HUDEP-2 (cell line): ENCODE measurements at regions not wholly inside any gene's neighbourhood (a gene's known extent, or its start where the extent isn't known, plus 50 kb on each side); places are given as distances from the start of the nearest gene placed in this dataset.

ENCODE experiments used
- DNase-seq, 76 experiments: peaks; one replicate each; lab custom pipeline; 2025; ENCODE audit not compliant: unreplicated experiment in 76 of 76; lab: John Stamatoyannopoulos, UW

- peak in 1 of 76 experiments; percentile 6 for DNase-seq
Observed at GRCh38 chr4:184310881-184311709, 93.4 kb upstream of the ENPP6 start.

GRCh38 chr4:184310171-184310567, 92.5 kb upstream of the ENPP6 start:
- DNase-seq: peak in 42 of 76 experiments; percentile 1 to 59 (median 16)

GRCh38 chr4:184309241-184310170, 91.8 kb upstream of the ENPP6 start:
- DNase-seq: no peak

GRCh38 chr4:184306949-184307348, 89.3 kb upstream of the ENPP6 start:
- DNase-seq: no peak

GRCh38 chr4:184306470-184306869, 88.8 kb upstream of the ENPP6 start:
- DNase-seq: no peak

GRCh38 chr4:184300816-184301215, 83.1 kb upstream of the ENPP6 start:
- DNase-seq: no peak

- DNase-seq: no peak
Observed at GRCh38 chr4:184298254-184298653, 80.6 kb upstream of the ENPP6 start.

GRCh38 chr4:184295206-184295605, 77.5 kb upstream of the ENPP6 start:
- no peak for DNase-seq

GRCh38 chr4:184294606-184295133, 77.0 kb upstream of the ENPP6 start:
- DNase-seq: no peak

- DNase-seq: no peak
Observed at GRCh38 chr4:184293552-184293951, 75.9 kb upstream of the ENPP6 start.

GRCh38 chr4:184292877-184293276, 75.2 kb upstream of the ENPP6 start:
- DNase-seq: no peak

- DNase-seq: no peak
Observed at GRCh38 chr4:184292465-184292867, 74.8 kb upstream of the ENPP6 start.

- DNase-seq: no peak
Observed at GRCh38 chr4:184289179-184289535, 71.5 kb upstream of the ENPP6 start.

GRCh38 chr4:184288451-184289178, 70.9 kb upstream of the ENPP6 start:
- no peak for DNase-seq

GRCh38 chr4:184287697-184288255, 70.1 kb upstream of the ENPP6 start:
- DNase-seq: no peak

GRCh38 chr4:184286358-184286757, 68.7 kb upstream of the ENPP6 start:
- DNase-seq: no peak

- no peak for DNase-seq
Observed at GRCh38 chr4:184284742-184285141, 67.1 kb upstream of the ENPP6 start.

- DNase-seq: no peak
Observed at GRCh38 chr4:184284336-184284690, 66.6 kb upstream of the ENPP6 start.

- DNase-seq: no peak
Observed at GRCh38 chr4:184283659-184284335, 66.1 kb upstream of the ENPP6 start.
